ENCODE measurements at regions not wholly inside any gene's neighbourhood (a gene's known extent, or its start where the extent isn't known, plus 50 kb on each side); places are given as distances from the start of the nearest gene placed in this dataset.

DNA sequence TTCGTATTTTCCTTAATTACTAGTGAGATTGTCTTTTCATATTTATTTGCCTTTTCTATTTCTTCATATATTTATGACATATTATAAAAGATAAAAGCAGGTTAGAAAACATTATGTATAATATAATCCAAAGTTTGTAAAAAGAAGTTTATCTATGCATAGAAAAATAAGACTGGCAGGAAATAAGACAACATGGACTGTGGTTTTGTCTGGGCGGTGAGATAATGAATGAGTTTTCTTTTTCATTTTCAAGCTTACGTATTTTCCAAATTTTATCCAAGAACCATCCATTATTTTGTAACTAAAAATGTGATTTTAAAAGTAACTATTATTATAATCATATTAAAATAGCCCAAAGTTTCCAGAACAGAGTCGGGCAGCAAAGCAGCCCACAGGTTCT, 109.8 kb upstream of the MVB12B start:
- DNase-seq (ENCODE audit: low read depth): no peak
- TF ChIP-seq, protein P1, sequence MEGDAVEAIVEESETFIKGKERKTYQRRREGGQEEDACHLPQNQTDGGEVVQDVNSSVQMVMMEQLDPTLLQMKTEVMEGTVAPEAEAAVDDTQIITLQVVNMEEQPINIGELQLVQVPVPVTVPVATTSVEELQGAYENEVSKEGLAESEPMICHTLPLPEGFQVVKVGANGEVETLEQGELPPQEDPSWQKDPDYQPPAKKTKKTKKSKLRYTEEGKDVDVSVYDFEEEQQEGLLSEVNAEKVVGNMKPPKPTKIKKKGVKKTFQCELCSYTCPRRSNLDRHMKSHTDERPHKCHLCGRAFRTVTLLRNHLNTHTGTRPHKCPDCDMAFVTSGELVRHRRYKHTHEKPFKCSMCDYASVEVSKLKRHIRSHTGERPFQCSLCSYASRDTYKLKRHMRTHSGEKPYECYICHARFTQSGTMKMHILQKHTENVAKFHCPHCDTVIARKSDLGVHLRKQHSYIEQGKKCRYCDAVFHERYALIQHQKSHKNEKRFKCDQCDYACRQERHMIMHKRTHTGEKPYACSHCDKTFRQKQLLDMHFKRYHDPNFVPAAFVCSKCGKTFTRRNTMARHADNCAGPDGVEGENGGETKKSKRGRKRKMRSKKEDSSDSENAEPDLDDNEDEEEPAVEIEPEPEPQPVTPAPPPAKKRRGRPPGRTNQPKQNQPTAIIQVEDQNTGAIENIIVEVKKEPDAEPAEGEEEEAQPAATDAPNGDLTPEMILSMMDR (IDR thresholded peaks at IDR 0.05; ENCODE audit: low read length, missing control alignments): no peak
- H3K4me3 ChIP-seq (replicated peaks; ENCODE audit: low read depth, low read length): no peak overlapping the region

DNA sequence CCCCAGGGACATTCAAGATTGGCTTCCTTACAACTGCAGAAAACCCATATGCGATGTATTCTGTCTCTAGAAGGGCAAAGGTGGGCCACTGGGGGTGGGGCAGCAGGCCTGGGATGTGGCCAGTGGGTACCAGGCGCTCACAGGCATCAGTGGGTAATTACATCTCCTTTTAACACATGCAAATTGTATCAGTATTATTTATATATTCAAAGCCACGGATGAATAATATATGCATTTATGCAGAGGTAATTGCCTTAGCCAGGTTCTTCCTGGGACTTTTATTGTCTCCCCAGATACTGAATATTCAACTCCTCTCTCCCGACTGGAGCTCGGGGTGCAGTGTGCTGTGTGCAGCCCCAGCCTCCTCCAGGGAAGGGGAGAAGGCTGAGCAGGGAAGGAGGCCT, 109.4 kb upstream of the MVB12B start:
- DNase-seq (ENCODE audit: low read depth): no peak
- TF ChIP-seq, protein P1 (IDR thresholded peaks at IDR 0.05; ENCODE audit: low read length, missing control alignments): no peak
- no peak overlapping the region for H3K4me3 ChIP-seq (replicated peaks; ENCODE audit: low read depth, low read length)

DNA sequence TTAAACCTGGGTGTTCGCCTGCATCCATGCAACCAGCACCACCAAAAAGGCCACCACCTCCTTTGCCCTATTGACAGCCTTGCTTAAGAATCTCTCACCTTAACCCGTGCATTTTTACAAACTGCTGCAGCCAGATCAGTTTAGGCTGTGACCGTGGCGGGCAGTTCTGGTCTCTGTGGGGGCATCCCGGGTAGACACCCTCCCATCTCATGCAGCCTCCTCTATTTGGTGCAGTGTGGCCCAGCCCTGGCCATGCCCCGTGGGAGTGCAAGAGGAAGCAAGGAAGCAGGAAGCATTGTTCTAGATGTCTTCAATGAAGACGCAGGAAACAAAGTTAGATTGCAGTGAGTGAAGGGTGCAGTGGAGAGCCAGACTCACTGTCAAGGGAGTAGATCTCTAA, 108.8 kb upstream of the MVB12B start:
- no peak overlapping the region for H3K4me3 ChIP-seq (replicated peaks; ENCODE audit: low read depth, low read length)
- DNase-seq (ENCODE audit: low read depth): no peak
- TF ChIP-seq, protein P1 (IDR thresholded peaks at IDR 0.05; ENCODE audit: low read length, missing control alignments): no peak

DNA sequence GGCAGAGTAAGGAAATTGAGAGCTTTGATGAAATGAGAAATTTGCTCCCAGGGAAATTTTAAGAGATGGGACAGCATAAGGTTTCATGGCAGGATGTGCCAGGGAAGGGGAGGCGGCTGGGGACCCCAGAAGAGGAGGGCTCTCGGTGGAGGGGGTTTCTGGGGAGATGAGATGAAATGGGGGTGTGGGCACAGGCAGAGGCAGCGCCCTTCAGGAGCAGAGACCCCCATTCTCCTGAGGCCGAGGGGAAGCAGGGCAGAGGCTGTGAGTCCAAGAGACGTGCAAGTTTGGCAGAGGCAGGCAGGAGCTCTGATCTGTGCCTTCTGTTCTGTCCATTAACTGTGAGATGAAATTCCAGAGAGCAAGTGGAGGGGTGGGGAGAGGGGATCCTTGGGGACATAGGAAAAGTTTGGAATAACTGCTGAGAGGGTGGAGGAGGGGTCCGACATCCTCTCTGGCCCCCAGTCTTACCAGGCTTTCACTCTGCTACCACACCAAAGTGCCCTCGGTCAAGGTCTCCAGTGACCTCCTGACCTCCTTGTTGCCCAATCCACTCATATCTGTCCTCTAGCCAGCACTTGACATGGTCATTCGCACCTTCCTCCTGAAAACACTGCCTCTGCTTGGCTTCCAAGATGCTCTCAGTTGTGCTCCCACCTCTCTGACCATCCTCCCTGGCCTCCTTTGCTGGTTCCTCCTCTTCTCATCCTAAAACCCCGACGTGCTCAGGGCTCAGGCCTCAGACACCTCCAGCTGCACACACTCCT, 108.1 kb upstream of the MVB12B start:
- TF ChIP-seq, protein P1 (IDR thresholded peaks at IDR 0.05; ENCODE audit: low read length, missing control alignments): no peak
- DNase-seq (ENCODE audit: low read depth): no peak
- H3K4me3 ChIP-seq (replicated peaks; ENCODE audit: low read depth, low read length): no peak overlapping the region

DNA sequence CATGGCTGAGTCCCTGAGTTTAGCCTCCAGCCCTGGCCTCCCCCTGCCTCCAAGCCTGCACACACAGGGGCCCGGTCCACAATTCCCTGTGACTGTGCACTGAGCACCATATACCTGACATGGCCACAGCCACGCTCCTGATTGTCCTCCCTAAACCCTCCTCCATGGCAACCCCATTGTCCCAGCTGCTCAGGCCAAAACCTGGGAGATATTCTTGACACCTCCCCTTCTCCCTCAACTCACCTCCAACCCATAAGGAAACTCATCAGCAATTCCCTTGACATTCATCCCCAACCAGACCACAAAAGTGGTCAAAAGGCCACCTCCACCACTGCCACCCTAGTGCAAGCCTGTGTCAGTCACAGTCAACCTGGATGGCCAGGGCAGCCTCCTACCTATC, 107.5 kb upstream of the MVB12B start:
- DNase-seq (ENCODE audit: low read depth): no peak
- TF ChIP-seq, protein P1 (IDR thresholded peaks at IDR 0.05; ENCODE audit: low read length, missing control alignments): no peak
- H3K4me3 ChIP-seq (replicated peaks; ENCODE audit: low read depth, low read length): no peak overlapping the region

DNA sequence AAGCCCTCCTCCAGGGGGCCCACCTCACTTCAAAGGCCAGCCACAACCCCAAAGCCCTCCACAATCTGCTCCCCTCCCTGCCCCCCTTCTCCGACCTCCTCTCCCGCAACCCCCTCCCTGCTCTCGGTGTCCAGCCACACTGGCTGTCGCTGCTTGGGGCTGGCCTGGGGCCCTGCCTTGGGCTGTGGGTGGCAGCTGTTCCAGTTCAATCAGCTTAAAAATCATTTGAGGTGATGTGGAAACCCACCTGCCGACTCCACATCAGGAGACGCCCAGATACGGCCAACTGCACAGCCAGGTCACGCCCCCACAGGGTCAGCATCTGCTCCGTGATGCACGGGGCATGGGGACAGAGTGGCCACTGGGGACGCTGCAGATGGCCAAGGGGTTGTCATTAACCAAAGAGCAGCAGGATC, 107.0 kb upstream of the MVB12B start:
- TF ChIP-seq, protein P1 (IDR thresholded peaks at IDR 0.05; ENCODE audit: low read length, missing control alignments): no peak
- DNase-seq (ENCODE audit: low read depth): no peak
- no peak overlapping the region for H3K4me3 ChIP-seq (replicated peaks; ENCODE audit: low read depth, low read length)

DNA sequence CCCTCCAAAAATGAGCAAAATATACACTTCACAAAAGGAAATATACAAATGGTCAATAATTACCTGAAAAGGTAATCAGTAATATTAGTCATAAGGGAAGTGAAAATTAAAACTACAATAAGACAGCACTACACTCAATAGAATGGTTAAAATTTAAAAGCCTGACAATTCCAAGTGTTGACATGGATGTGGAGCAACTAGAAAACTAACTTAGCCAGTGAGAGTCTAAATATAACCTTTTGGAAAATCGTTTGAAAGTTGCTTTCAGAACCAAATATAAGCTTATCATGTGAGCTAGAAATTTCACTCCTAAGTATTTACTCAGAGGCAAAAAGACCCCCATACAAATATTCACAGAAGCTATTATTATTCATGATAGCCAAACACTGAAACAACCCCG, 105.1 kb upstream of the MVB12B start:
- TF ChIP-seq, protein P1 (IDR thresholded peaks at IDR 0.05; ENCODE audit: low read length, missing control alignments): no peak
- no peak for DNase-seq (ENCODE audit: low read depth)
- no peak overlapping the region for H3K4me3 ChIP-seq (replicated peaks; ENCODE audit: low read depth, low read length)
